A673 (cell line): ENCODE measurements at regions not wholly inside any gene's neighbourhood (a gene's known extent, or its start where the extent isn't known, plus 50 kb on each side); places are given as distances from the start of the nearest gene placed in this dataset.

Source experiments
- EZH2 ChIP-seq: fragments of 200-600 bp; sonication (generic); IDR thresholded peaks from 2 replicates; pipeline ENCODE4 v1.6.1; 2017; ENCODE audit warnings: borderline replicate concordance, low read depth, mild to moderate bottlenecking, mixed read lengths, antibody characterized with exemption, low read length; ENCODE audit not compliant: poor library complexity, severe bottlenecking
- TF ChIP-seq, protein P1 (sequence below): fragments of 300-800, 200-600 bp; sonication (generic); conservative IDR thresholded peaks from 2 replicates; pipeline ENCODE4 v1.5.1; 2017; ENCODE audit warnings: low read depth, mild to moderate bottlenecking, antibody characterized with exemption, low read length, moderate library complexity, mixed read lengths

GRCh38 chr14:32018391-32019092 lies 58.6 kb upstream of the ARHGAP5 start:
- TF ChIP-seq, protein P1, sequence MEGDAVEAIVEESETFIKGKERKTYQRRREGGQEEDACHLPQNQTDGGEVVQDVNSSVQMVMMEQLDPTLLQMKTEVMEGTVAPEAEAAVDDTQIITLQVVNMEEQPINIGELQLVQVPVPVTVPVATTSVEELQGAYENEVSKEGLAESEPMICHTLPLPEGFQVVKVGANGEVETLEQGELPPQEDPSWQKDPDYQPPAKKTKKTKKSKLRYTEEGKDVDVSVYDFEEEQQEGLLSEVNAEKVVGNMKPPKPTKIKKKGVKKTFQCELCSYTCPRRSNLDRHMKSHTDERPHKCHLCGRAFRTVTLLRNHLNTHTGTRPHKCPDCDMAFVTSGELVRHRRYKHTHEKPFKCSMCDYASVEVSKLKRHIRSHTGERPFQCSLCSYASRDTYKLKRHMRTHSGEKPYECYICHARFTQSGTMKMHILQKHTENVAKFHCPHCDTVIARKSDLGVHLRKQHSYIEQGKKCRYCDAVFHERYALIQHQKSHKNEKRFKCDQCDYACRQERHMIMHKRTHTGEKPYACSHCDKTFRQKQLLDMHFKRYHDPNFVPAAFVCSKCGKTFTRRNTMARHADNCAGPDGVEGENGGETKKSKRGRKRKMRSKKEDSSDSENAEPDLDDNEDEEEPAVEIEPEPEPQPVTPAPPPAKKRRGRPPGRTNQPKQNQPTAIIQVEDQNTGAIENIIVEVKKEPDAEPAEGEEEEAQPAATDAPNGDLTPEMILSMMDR, result no peak
- TF ChIP-seq EZH2, result no peak
